OCI-LY1 (cell line): ENCODE measurements at regions not wholly inside any gene's neighbourhood (a gene's known extent, or its start where the extent isn't known, plus 50 kb on each side); places are given as distances from the start of the nearest gene placed in this dataset.

Experiments
- EZH2 ChIP-seq: fragments of 200-600 bp; sonication (generic), shearing (Covaris generic); IDR thresholded peaks from 2 replicates; pipeline ENCODE4 v1.8.0; 2017; ENCODE audit warnings: borderline replicate concordance, mixed run types, mild to moderate bottlenecking, antibody characterized with exemption, low read length, moderate library complexity, mixed read lengths
- TF ChIP-seq, protein P1 (sequence below): fragments of 200-600 bp; sonication (generic), shearing (Covaris generic); IDR thresholded peaks from 2 replicates; pipeline ENCODE4 v1.5.1; 2017; ENCODE audit warnings: mild to moderate bottlenecking, antibody characterized with exemption, low read length, moderate library complexity, mixed read lengths

- no peak for TF ChIP-seq EZH2
- TF ChIP-seq, protein P1, sequence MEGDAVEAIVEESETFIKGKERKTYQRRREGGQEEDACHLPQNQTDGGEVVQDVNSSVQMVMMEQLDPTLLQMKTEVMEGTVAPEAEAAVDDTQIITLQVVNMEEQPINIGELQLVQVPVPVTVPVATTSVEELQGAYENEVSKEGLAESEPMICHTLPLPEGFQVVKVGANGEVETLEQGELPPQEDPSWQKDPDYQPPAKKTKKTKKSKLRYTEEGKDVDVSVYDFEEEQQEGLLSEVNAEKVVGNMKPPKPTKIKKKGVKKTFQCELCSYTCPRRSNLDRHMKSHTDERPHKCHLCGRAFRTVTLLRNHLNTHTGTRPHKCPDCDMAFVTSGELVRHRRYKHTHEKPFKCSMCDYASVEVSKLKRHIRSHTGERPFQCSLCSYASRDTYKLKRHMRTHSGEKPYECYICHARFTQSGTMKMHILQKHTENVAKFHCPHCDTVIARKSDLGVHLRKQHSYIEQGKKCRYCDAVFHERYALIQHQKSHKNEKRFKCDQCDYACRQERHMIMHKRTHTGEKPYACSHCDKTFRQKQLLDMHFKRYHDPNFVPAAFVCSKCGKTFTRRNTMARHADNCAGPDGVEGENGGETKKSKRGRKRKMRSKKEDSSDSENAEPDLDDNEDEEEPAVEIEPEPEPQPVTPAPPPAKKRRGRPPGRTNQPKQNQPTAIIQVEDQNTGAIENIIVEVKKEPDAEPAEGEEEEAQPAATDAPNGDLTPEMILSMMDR: no peak
Observed at GRCh38 chr2:223472771-223473170, 129.4 kb downstream of the SCG2 start.
